ENCODE measurements at regions not wholly inside any gene's neighbourhood (a gene's known extent, or its start where the extent isn't known, plus 50 kb on each side); places are given as distances from the start of the nearest gene placed in this dataset.
"Not testable (repeated sequence)": the region's sequence is repeated elsewhere in the genome, so short reads cannot be mapped to it uniquely, and the experiment has no call there.

DNA sequence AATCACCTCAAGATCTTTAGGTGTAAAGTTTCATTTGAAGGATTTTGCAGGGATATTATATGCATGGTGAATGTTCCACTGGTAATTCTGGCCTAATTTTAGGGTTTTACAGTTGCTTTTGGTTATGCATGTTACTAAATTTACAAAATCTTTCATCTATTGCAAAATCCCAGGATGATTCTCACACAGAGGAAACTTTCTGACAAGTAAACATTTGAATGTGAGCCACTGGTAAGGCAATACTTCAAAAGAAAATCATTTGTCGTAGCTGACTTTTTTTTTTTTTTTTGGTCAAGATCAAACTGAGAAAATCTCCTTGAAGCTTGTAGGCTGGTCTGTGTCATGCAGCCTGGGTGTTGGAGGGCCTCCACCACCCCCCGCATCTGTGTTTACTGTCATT is 141.9 kb upstream of the EXOC2 start:
- H2AFZ ChIP-seq (replicated peaks), result no peak overlapping the region
- no peak for DNase-seq (ENCODE audit: low spot score)
- no peaks in the 10 kb centered on the region for H3K36me3 Mint-ChIP-seq
- H3K9me3 Mint-ChIP-seq, result peaks cover 21% of the 10 kb centered on the region
- peaks cover 5% of the 10 kb centered on the region for H3K36me3 ChIP-seq
- no peaks in the 10 kb centered on the region for H3K9me3 ChIP-seq (ENCODE audit: low read depth)
- no peaks in the 10 kb centered on the region for H3K79me2 ChIP-seq (ENCODE audit: low read depth)
- peaks cover 25% of the 10 kb centered on the region for H3K4me1 Mint-ChIP-seq
- no peak overlapping the region for H3K4me2 ChIP-seq
- H3K4me3 Mint-ChIP-seq, result no peak overlapping the region
- H3F3A ChIP-seq (ENCODE audit: low read depth), result peaks cover 4% of the 10 kb centered on the region
- H3K4me1 ChIP-seq, result peaks cover 3% of the 10 kb centered on the region
- H3K27ac ChIP-seq, result no peak overlapping the region
- H3K4me3 ChIP-seq, result no peak overlapping the region
- H3K27ac Mint-ChIP-seq, result no peak overlapping the region
- H4K20me1 ChIP-seq (ENCODE audit: low read depth), result no peaks in the 10 kb centered on the region
- H3K27me3 Mint-ChIP-seq (ENCODE audit: insufficient read depth, low read depth), result peaks cover 12% of the 10 kb centered on the region
- H3K9ac ChIP-seq, result no peak overlapping the region
- H3K27me3 ChIP-seq, result no peaks in the 10 kb centered on the region
- TF ChIP-seq, protein P1, sequence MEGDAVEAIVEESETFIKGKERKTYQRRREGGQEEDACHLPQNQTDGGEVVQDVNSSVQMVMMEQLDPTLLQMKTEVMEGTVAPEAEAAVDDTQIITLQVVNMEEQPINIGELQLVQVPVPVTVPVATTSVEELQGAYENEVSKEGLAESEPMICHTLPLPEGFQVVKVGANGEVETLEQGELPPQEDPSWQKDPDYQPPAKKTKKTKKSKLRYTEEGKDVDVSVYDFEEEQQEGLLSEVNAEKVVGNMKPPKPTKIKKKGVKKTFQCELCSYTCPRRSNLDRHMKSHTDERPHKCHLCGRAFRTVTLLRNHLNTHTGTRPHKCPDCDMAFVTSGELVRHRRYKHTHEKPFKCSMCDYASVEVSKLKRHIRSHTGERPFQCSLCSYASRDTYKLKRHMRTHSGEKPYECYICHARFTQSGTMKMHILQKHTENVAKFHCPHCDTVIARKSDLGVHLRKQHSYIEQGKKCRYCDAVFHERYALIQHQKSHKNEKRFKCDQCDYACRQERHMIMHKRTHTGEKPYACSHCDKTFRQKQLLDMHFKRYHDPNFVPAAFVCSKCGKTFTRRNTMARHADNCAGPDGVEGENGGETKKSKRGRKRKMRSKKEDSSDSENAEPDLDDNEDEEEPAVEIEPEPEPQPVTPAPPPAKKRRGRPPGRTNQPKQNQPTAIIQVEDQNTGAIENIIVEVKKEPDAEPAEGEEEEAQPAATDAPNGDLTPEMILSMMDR (IDR thresholded peaks at IDR 0.05), result no peak
- no peak for TF ChIP-seq EZH2phosphoT487 (IDR thresholded peaks at IDR 0.05)
- no peak for TF ChIP-seq EZH2 (IDR thresholded peaks at IDR 0.05)

DNA sequence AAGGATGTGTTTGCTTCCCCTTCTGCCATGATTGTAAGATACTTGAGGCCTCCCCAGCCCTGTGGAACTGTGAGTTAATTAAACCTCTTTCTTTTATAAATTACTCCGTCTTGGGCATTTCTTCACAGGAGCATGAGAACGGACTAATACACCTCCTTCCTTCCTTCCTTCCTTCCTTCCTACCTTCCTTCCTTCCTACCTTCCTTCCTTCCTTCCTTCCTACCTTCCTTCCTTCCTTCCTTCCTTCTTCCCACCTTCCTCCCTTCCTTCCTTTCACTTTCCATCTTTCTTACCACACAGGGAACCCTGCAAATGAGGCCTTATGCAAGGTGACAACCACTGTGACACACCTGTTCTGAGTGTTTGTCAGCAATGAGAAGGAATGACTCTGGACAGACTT is 141.3 kb upstream of the EXOC2 start:
- no peaks in the 10 kb centered on the region for H3K9me3 ChIP-seq (ENCODE audit: low read depth)
- H3K27me3 ChIP-seq, result no peaks in the 10 kb centered on the region
- no peak overlapping the region for H3K27ac Mint-ChIP-seq
- no peak overlapping the region for H3K27ac ChIP-seq
- H3K4me1 ChIP-seq, result peaks cover 9% of the 10 kb centered on the region
- no peak overlapping the region for H3K4me3 Mint-ChIP-seq
- no peak overlapping the region for H2AFZ ChIP-seq (replicated peaks)
- no peaks in the 10 kb centered on the region for H3K36me3 Mint-ChIP-seq
- no peak for TF ChIP-seq EZH2 (IDR thresholded peaks at IDR 0.05)
- TF ChIP-seq EZH2phosphoT487 (IDR thresholded peaks at IDR 0.05), result no peak
- TF ChIP-seq, protein P1 (IDR thresholded peaks at IDR 0.05), result no peak
- no peak overlapping the region for H3K4me3 ChIP-seq
- no peak overlapping the region for H3K4me2 ChIP-seq
- H3K27me3 Mint-ChIP-seq (ENCODE audit: insufficient read depth, low read depth), result peaks cover 12% of the 10 kb centered on the region
- H3K9ac ChIP-seq, result no peak overlapping the region
- H4K20me1 ChIP-seq (ENCODE audit: low read depth), result no peaks in the 10 kb centered on the region
- peaks cover 17% of the 10 kb centered on the region for H3K9me3 Mint-ChIP-seq
- H3K36me3 ChIP-seq, result no peaks in the 10 kb centered on the region
- H3K4me1 Mint-ChIP-seq, result peaks cover 32% of the 10 kb centered on the region
- no peak for DNase-seq (ENCODE audit: low spot score)
- H3F3A ChIP-seq (ENCODE audit: low read depth), result peaks cover 11% of the 10 kb centered on the region
- H3K79me2 ChIP-seq (ENCODE audit: low read depth), result no peaks in the 10 kb centered on the region

DNA sequence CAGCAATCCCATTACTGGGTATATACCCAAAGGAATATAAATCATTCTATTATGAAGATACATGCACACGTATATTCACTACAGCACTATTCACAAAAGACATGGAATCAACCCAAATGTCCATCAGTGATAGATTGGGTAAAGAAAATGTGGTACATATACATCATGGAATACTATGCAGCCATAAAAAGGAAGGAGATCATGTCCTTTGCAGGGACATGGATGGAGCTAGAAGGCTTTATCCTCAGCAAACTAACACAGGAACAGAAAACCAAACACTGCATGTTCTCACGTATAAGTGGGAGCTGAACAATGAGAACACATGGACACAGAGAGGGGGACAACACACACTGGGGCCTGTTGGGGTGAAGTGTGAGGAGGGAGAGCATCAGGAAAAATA is 139.9 kb upstream of the EXOC2 start:
- not testable (repeated sequence) for H3K9me3 ChIP-seq (ENCODE audit: low read depth); H3K79me2 ChIP-seq (ENCODE audit: low read depth); H3K27ac ChIP-seq; H3K4me2 ChIP-seq; H3K4me3 Mint-ChIP-seq; DNase-seq (ENCODE audit: low spot score); H3K36me3 ChIP-seq; H2AFZ ChIP-seq (replicated peaks); H3K4me3 ChIP-seq; H4K20me1 ChIP-seq (ENCODE audit: low read depth); H3K27ac Mint-ChIP-seq; H3K36me3 Mint-ChIP-seq; H3K4me1 ChIP-seq; H3K9ac ChIP-seq; H3K27me3 ChIP-seq
- peaks cover 12% of the 10 kb centered on the region for H3K27me3 Mint-ChIP-seq (ENCODE audit: insufficient read depth, low read depth)
- H3K9me3 Mint-ChIP-seq, result peaks cover 18% of the 10 kb centered on the region
- peaks cover 14% of the 10 kb centered on the region for H3F3A ChIP-seq (ENCODE audit: low read depth)
- peaks cover 32% of the 10 kb centered on the region for H3K4me1 Mint-ChIP-seq

DNA sequence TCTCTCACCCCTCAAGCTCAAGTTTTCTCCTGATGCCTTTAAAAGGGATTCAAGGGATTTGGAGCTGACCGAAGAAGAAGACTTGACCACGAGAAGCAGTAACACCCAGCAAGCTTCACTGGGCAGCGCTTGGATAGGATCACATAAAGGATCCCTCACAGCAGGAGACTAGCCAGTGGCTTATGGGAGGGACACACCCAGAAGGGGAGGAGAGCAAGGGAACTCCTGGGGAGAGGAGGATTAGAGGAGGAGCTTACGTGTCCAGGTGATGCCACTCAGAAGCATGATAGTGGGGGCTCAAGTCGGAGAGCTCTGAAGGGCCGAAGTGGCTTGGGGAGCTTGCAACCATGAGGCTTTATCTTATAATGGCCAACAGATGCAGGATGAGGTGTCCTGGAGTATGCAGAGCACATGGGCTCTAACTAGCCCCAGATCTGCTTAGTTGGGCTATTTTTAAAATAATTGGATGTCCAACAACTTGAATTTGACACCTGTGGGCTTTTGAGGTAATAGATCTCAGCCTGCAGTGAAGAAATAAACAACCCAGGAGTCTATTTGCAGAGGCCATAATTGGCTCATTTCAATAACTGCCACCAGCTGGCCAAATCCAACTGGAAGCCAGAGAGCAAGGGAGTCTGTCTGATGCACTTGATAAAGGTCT is 137.9 kb upstream of the EXOC2 start:
- no peaks in the 10 kb centered on the region for H3K79me2 ChIP-seq (ENCODE audit: low read depth)
- H3K27me3 Mint-ChIP-seq (ENCODE audit: insufficient read depth, low read depth), result peaks cover 9% of the 10 kb centered on the region
- H3K9me3 Mint-ChIP-seq, result peaks cover 29% of the 10 kb centered on the region
- no peak for TF ChIP-seq EZH2phosphoT487 (IDR thresholded peaks at IDR 0.05)
- TF ChIP-seq EZH2 (IDR thresholded peaks at IDR 0.05), result no peak
- TF ChIP-seq, protein P1 (IDR thresholded peaks at IDR 0.05), result no peak
- H3K9ac ChIP-seq, result no peak overlapping the region
- H3K36me3 ChIP-seq, result no peaks in the 10 kb centered on the region
- no peak for DNase-seq (ENCODE audit: low spot score)
- no peak overlapping the region for H3K4me3 Mint-ChIP-seq
- H3K27ac Mint-ChIP-seq, result no peak overlapping the region
- no peak overlapping the region for H3K27ac ChIP-seq
- H3K4me1 ChIP-seq, result peaks cover 10% of the 10 kb centered on the region
- H3K4me3 ChIP-seq, result no peak overlapping the region
- H3K4me2 ChIP-seq, result no peak overlapping the region
- H3K36me3 Mint-ChIP-seq, result peaks cover 2% of the 10 kb centered on the region
- no peaks in the 10 kb centered on the region for H4K20me1 ChIP-seq (ENCODE audit: low read depth)
- peaks cover 13% of the 10 kb centered on the region for H3K9me3 ChIP-seq (ENCODE audit: low read depth)
- H3K4me1 Mint-ChIP-seq, result peaks cover 20% of the 10 kb centered on the region
- H3F3A ChIP-seq (ENCODE audit: low read depth), result peaks cover 14% of the 10 kb centered on the region
- no peak overlapping the region for H2AFZ ChIP-seq (replicated peaks)
- H3K27me3 ChIP-seq, result no peaks in the 10 kb centered on the region
